ENCODE measurements at regions not wholly inside any gene's neighbourhood (a gene's known extent, or its start where the extent isn't known, plus 50 kb on each side); places are given as distances from the start of the nearest gene placed in this dataset.

DNA sequence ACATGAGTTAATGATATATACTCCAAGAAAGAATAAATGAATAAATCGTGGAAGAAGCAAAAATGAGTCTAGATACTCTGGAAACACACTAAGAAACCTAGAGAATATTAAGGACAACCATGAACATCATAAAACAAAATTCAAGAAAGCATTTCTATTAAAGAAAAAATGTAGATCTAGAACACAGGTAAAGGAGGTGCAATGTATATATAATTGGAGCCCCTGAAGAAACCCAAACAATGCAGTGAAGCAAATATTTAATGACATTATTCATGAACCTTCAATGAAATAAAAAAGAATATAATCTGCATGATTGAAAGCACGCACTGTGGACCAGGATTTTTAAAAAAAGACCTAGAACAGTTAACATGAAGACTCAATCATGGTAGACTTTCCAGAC, 150.1 kb downstream of the ATPSCKMT start:
- H3K27me3 ChIP-seq: no peaks in the 10 kb centered on the region
- H3K36me3 ChIP-seq: no peaks in the 10 kb centered on the region
- H3K4me1 ChIP-seq: no peaks in the 10 kb centered on the region
- no peak for DNase-seq (ENCODE audit: low spot score)
- no peak overlapping the region for H3K4me3 ChIP-seq
- peaks cover 0 to 27% of the 10 kb centered on the region in 2 donors for H3K9me3 ChIP-seq
- TF ChIP-seq CTCF (IDR thresholded peaks at IDR 0.05): no peak
- no peak overlapping the region for H3K27ac ChIP-seq

- H3K36me3 ChIP-seq: no peaks in the 10 kb centered on the region
- H3K4me3 ChIP-seq: no peak overlapping the region
- no peak for DNase-seq (ENCODE audit: low spot score)
- no peak for TF ChIP-seq CTCF (IDR thresholded peaks at IDR 0.05)
- peaks cover 0 to 19% of the 10 kb centered on the region in 2 donors for H3K9me3 ChIP-seq
- no peaks in the 10 kb centered on the region for H3K4me1 ChIP-seq
- no peak overlapping the region for H3K27ac ChIP-seq
- no peaks in the 10 kb centered on the region for H3K27me3 ChIP-seq
These were observed 158.0 kb downstream of the ATPSCKMT start for GRCh38 chr5:10091701-10092100.

DNA sequence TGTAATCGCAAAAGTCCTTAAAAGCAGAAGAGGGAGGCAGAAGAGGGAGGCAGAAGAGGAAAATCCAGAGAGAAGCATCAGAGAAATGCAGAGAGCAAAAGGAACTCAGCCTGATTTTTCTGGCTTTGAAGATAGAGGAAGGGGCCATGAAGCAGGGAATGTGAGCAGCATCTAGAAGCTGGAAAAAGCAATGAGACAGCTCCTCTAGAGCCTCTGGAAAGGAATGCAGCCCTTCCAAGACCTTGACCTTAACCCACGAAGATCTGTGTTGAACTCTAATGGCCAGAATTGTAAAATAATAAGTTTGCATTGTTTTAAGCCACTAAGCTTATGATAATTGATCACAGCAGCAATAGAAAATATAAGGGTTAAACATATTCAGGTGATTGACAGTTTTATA, 159.6 kb downstream of the ATPSCKMT start:
- TF ChIP-seq CTCF (IDR thresholded peaks at IDR 0.05): no peak
- no peaks in the 10 kb centered on the region for H3K36me3 ChIP-seq
- H3K27ac ChIP-seq: no peak overlapping the region
- no peak for DNase-seq (ENCODE audit: low spot score)
- H3K27me3 ChIP-seq: no peaks in the 10 kb centered on the region
- H3K9me3 ChIP-seq: peaks cover 0 to 13% of the 10 kb centered on the region in 2 donors
- no peaks in the 10 kb centered on the region for H3K4me1 ChIP-seq
- H3K4me3 ChIP-seq: no peak overlapping the region

GRCh38 chr5:10085185-10085584, 164.5 kb downstream of the ATPSCKMT start:
- Histone ChIP-seq H3K36me3 (no peaks in the 10 kb centered on the region), H3K27me3 (no peaks in the 10 kb centered on the region), H3K4me3 (no peak overlapping the region), H3K27ac (no peak overlapping the region), H3K4me1 (no peaks in the 10 kb centered on the region), H3K9me3 (peaks cover 0 to 13% of the 10 kb centered on the region in 2 donors)
- DNase-seq (ENCODE audit: low spot score): no peak
- TF ChIP-seq CTCF (IDR thresholded peaks at IDR 0.05): no peak

DNA sequence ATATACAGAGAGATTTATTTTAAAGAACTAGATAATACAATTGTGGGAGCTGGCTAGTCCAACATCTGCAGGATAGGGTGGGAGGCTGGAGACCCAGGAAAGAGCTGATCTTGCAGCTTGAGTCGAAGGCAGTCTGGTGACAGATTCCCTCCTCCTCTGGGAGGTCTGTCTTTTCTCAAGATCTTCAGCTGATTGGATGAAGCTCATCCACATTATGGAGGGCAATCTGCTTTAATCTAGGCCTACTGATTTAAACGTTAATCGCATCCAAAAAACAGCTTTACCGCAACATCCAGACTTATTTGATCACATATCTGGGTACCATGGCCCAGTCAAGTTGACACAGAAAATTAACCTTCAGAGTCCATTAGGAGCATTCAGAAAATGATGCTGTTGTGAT, 168.1 kb downstream of the ATPSCKMT start:
- H3K9me3 ChIP-seq: no peaks in the 10 kb centered on the region
- H3K4me3 ChIP-seq: no peak overlapping the region
- no peak for TF ChIP-seq CTCF (IDR thresholded peaks at IDR 0.05)
- no peak overlapping the region for H3K27ac ChIP-seq
- DNase-seq (ENCODE audit: low spot score): no peak
- H3K36me3 ChIP-seq: no peaks in the 10 kb centered on the region
- H3K4me1 ChIP-seq: no peaks in the 10 kb centered on the region
- H3K27me3 ChIP-seq: no peaks in the 10 kb centered on the region

- TF ChIP-seq CTCF (IDR thresholded peaks at IDR 0.05): no peak
- no peaks in the 10 kb centered on the region for H3K27me3 ChIP-seq
- H3K27ac ChIP-seq: no peak overlapping the region
- H3K4me1 ChIP-seq: no peaks in the 10 kb centered on the region
- no peaks in the 10 kb centered on the region for H3K9me3 ChIP-seq
- no peaks in the 10 kb centered on the region for H3K36me3 ChIP-seq
- no peak overlapping the region for H3K4me3 ChIP-seq
- DNase-seq (ENCODE audit: low spot score): no peak
These were observed 171.7 kb downstream of the ATPSCKMT start for GRCh38 chr5:10077791-10078545.

Measured in right atrium auricular region (tissue), 2 donors.